H9 (cell line): ENCODE measurements at regions not wholly inside any gene's neighbourhood (a gene's known extent, or its start where the extent isn't known, plus 50 kb on each side); places are given as distances from the start of the nearest gene placed in this dataset.

ENCODE experiments used
- DNase-seq: peaks from one replicate; pipeline ENCODE4 v3.0.0-alpha.2; 2017
- H2AFZ ChIP-seq: one replicate; pipeline ENCODE4 v1.6.1; 2013; ENCODE audit warnings: mild to moderate bottlenecking, low read length, control low read depth, moderate library complexity
- H2AK5ac ChIP-seq: 2 replicates; pipeline ENCODE4 v1.6.1; 2013; ENCODE audit warnings: low read length, control low read depth, mixed read lengths; ENCODE audit not compliant: insufficient read length
- H2BK120ac ChIP-seq: one replicate; pipeline ENCODE4 v1.6.1; 2013; ENCODE audit warnings: low read depth, mild to moderate bottlenecking, low read length, control low read depth, inconsistent platforms; ENCODE audit not compliant: poor library complexity, severe bottlenecking
- H2BK12ac ChIP-seq: 2 replicates; pipeline ENCODE4 v1.6.1; 2013; ENCODE audit warnings: low read length, control low read depth, mixed read lengths, low read depth; ENCODE audit not compliant: insufficient read length
- H2BK15ac ChIP-seq: 2 replicates; pipeline ENCODE4 v1.6.1; 2013; ENCODE audit warnings: low read depth, low read length, control low read depth
- H2BK20ac ChIP-seq: one replicate; pipeline ENCODE4 v1.6.1; 2013; ENCODE audit warnings: low read depth, mild to moderate bottlenecking, low read length, control low read depth, inconsistent platforms; ENCODE audit not compliant: poor library complexity, severe bottlenecking
- H2BK5ac ChIP-seq: 2 replicates; pipeline ENCODE4 v1.6.1; 2013; ENCODE audit warnings: low read length, control low read depth, mixed read lengths; ENCODE audit not compliant: insufficient read length
- H3K14ac ChIP-seq: 2 replicates; pipeline ENCODE4 v1.6.1; 2013; ENCODE audit warnings: low read length, control low read depth; ENCODE audit not compliant: insufficient read depth
- H3K18ac ChIP-seq: 2 replicates; pipeline ENCODE4 v1.6.1; 2013; ENCODE audit warnings: low read depth, mild to moderate bottlenecking, mixed read lengths, low read length, control low read depth; ENCODE audit not compliant: insufficient read length
- H3K23ac ChIP-seq: 2 replicates; pipeline ENCODE4 v1.6.1; 2013; ENCODE audit warnings: low read length, control low read depth, mixed read lengths, low read depth; ENCODE audit not compliant: insufficient read length
- H3K23me2 ChIP-seq: 2 replicates; pipeline ENCODE4 v1.6.1; 2013; ENCODE audit warnings: low read depth, mild to moderate bottlenecking, mixed read lengths, low read length, control low read depth; ENCODE audit not compliant: insufficient read length, poor library complexity, severe bottlenecking
- H3K27ac ChIP-seq: 2 replicates; pipeline ENCODE4 v1.5.1; 2013; ENCODE audit warnings: low read length, control low read depth, mixed read lengths, low read depth; ENCODE audit not compliant: insufficient read length
- H3K27me3 ChIP-seq: 2 replicates; pipeline ENCODE4 v1.6.1; 2013; ENCODE audit warnings: low read length, control low read depth, inconsistent platforms; ENCODE audit not compliant: insufficient read depth
- H3K4ac ChIP-seq: 2 replicates; pipeline ENCODE4 v1.6.1; 2013; ENCODE audit warnings: low read depth, mild to moderate bottlenecking, control low read depth, inconsistent platforms, low read length, moderate library complexity
- H3K4me1 ChIP-seq: 2 replicates; pipeline ENCODE4 v1.6.1; 2013; ENCODE audit warnings: low read length, control low read depth, inconsistent platforms; ENCODE audit not compliant: insufficient read depth
- H3K4me2 ChIP-seq: 2 replicates; pipeline ENCODE4 v1.6.1; 2013; ENCODE audit warnings: low read length, control low read depth, mixed read lengths; ENCODE audit not compliant: insufficient read length, insufficient read depth
- H3K56ac ChIP-seq: 2 replicates; pipeline ENCODE4 v1.6.1; 2013; ENCODE audit warnings: low read depth, mild to moderate bottlenecking, mixed read lengths, low read length, control low read depth; ENCODE audit not compliant: insufficient read length
- H3K79me1 ChIP-seq: 2 replicates; pipeline ENCODE4 v1.6.1; 2013; ENCODE audit warnings: low read depth, mild to moderate bottlenecking, moderate library complexity, low read length, control low read depth, inconsistent platforms; ENCODE audit not compliant: insufficient read depth, poor library complexity, severe bottlenecking
- H3K79me2 ChIP-seq: 2 replicates; pipeline ENCODE4 v1.6.1; 2013; ENCODE audit warnings: low read length, control low read depth, inconsistent platforms; ENCODE audit not compliant: insufficient read depth
- H3K9ac ChIP-seq: 2 replicates; pipeline ENCODE4 v1.6.1; 2013; ENCODE audit warnings: low read length, control low read depth, mixed read lengths; ENCODE audit not compliant: insufficient read length; ENCODE audit errors: extremely low read depth
- H3K9me3 ChIP-seq: one replicate; pipeline ENCODE4 v1.6.1; 2013; ENCODE audit warnings: low read depth, low read length, inconsistent platforms; ENCODE audit not compliant: control insufficient read depth
- H3T11ph ChIP-seq: one replicate; pipeline ENCODE4 v1.6.1; 2013; ENCODE audit warnings: mild to moderate bottlenecking, low read length, control low read depth, inconsistent platforms
- H4K20me1 ChIP-seq: one replicate; pipeline ENCODE4 v1.6.1; 2013; ENCODE audit not compliant: control insufficient read depth, insufficient read length, insufficient read depth
- H4K5ac ChIP-seq: 2 replicates; pipeline ENCODE4 v1.6.1; 2013; ENCODE audit warnings: low read depth, mild to moderate bottlenecking, mixed read lengths, low read length, control low read depth; ENCODE audit not compliant: insufficient read length
- H4K8ac ChIP-seq: replicated peaks from 2 replicates; pipeline ENCODE4 v1.6.1; 2013; ENCODE audit warnings: low read length, control low read depth, mixed read lengths, low read depth; ENCODE audit not compliant: insufficient read length
- H4K91ac ChIP-seq: 2 replicates; pipeline ENCODE4 v1.6.1; 2013; ENCODE audit warnings: low read depth, mild to moderate bottlenecking, moderate library complexity, mixed read lengths, low read length, control low read depth; ENCODE audit not compliant: insufficient read length
- H3K27ac Mint-ChIP-seq, 3 experiments: 2 replicates in 2 of 3; 3 replicates in 1 of 3; pipeline ENCODE4 v1.8.0; 2020 to 2021; ENCODE audit warnings: mixed read lengths in 3 of 3, mild to moderate bottlenecking in 1 of 3, moderate library complexity in 1 of 3
- H3K27me3 Mint-ChIP-seq: 2 replicates; pipeline ENCODE4 v1.8.0; 2021; ENCODE audit warnings: low read depth, mild to moderate bottlenecking, moderate library complexity, mixed read lengths
- H3K36me3 Mint-ChIP-seq, 3 experiments: 2 replicates in 2 of 3; 3 replicates in 1 of 3; pipeline ENCODE4 v1.8.0; 2020 to 2021; ENCODE audit warnings: low read depth in 3 of 3, mixed read lengths in 3 of 3; ENCODE audit not compliant: insufficient read depth in 1 of 3
- H3K4me1 Mint-ChIP-seq, 2 experiments: 2 replicates each; pipeline ENCODE4 v1.8.0; 2020; ENCODE audit warnings: mixed read lengths in 2 of 2
- H3K4me3 Mint-ChIP-seq, 2 experiments: 2 replicates in 1 of 2; 3 replicates in 1 of 2; pipeline ENCODE4 v1.8.0; 2020 to 2021; ENCODE audit warnings: mild to moderate bottlenecking in 2 of 2, mixed read lengths in 2 of 2, moderate library complexity in 1 of 2
- H3K9me3 Mint-ChIP-seq, 2 experiments: 2 replicates in 1 of 2; 3 replicates in 1 of 2; pipeline ENCODE4 v1.8.0; 2020; ENCODE audit warnings: mild to moderate bottlenecking in 2 of 2, mixed read lengths in 2 of 2, moderate library complexity in 1 of 2
- TF ChIP-seq, protein P1 (sequence below): fragments of 200-600 bp; sonication (generic); conservative IDR thresholded peaks from 3 replicates; pipeline ENCODE4 v1.8.0; 2021; ENCODE audit warnings: antibody characterized with exemption, mild to moderate bottlenecking

DNA sequence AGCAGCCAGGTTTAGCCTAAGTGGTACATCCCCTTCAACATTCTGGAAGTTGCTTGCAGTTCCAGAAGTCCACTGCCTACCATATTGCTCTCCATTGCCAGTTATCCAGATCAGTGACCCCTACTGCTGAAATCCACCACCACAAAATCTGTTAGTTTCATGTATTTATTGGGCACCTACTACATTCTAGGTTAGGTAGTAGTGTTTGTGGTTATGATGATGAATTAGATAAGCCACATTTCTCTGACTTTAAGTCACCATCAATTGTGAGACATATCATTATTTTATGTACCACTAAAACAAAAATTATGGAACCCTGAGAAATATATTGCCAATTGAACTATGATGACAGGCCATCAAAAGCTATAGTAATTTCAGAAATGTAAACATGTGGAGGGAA lies 139.5 kb upstream of the PKDCC start:
- Histone ChIP-seq H4K91ac (no peak overlapping the region), H3K9ac (no peak overlapping the region), H3K14ac (no peak overlapping the region), H3K23ac (no peak overlapping the region), H2BK15ac (no peak overlapping the region), H3K27me3 (no peaks in the 10 kb centered on the region), H3K4ac (no peak overlapping the region), H2AK5ac (no peak overlapping the region), H3K27ac (no peak overlapping the region), H2AFZ (no peak overlapping the region), H3K9me3 (no peaks in the 10 kb centered on the region), H4K8ac (no peak overlapping the region), H2BK5ac (no peak overlapping the region), H3K4me2 (no peak overlapping the region), H4K5ac (no peak overlapping the region), H2BK20ac (no peak overlapping the region), H3T11ph (no peak overlapping the region), H4K20me1 (no peaks in the 10 kb centered on the region), H3K79me1 (no peaks in the 10 kb centered on the region), H3K4me1 (no peaks in the 10 kb centered on the region), H2BK12ac (no peak overlapping the region), H3K79me2 (no peaks in the 10 kb centered on the region), H3K56ac (no peak overlapping the region), H2BK120ac (no peak overlapping the region), H3K18ac (no peak overlapping the region), H3K23me2 (no peaks in the 10 kb centered on the region)
- Mint-ChIP-seq H3K27ac (no peak overlapping the region), H3K27me3 (no peaks in the 10 kb centered on the region), H3K9me3 (no peaks in the 10 kb centered on the region), H3K36me3 (no peaks in the 10 kb centered on the region), H3K4me3 (no peak overlapping the region), H3K4me1 (peaks cover 24 to 26% of the 10 kb centered on the region in 2 experiments)
- DNase-seq, result no peak
- TF ChIP-seq, protein P1, sequence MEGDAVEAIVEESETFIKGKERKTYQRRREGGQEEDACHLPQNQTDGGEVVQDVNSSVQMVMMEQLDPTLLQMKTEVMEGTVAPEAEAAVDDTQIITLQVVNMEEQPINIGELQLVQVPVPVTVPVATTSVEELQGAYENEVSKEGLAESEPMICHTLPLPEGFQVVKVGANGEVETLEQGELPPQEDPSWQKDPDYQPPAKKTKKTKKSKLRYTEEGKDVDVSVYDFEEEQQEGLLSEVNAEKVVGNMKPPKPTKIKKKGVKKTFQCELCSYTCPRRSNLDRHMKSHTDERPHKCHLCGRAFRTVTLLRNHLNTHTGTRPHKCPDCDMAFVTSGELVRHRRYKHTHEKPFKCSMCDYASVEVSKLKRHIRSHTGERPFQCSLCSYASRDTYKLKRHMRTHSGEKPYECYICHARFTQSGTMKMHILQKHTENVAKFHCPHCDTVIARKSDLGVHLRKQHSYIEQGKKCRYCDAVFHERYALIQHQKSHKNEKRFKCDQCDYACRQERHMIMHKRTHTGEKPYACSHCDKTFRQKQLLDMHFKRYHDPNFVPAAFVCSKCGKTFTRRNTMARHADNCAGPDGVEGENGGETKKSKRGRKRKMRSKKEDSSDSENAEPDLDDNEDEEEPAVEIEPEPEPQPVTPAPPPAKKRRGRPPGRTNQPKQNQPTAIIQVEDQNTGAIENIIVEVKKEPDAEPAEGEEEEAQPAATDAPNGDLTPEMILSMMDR, result no peak
